ENCODE measurements at regions not wholly inside any gene's neighbourhood (a gene's known extent, or its start where the extent isn't known, plus 50 kb on each side); places are given as distances from the start of the nearest gene placed in this dataset.

GRCh38 chr2:215787025-215787424 is 226.3 kb downstream of the MREG start (continued):
- TF ChIP-seq USF2 (CRISPR knock-in tag; IDR thresholded peaks at IDR 0.05) (no peak), OVOL2 (CRISPR knock-in tag; IDR thresholded peaks at IDR 0.05; ENCODE audit: borderline replicate concordance) (no peak), NFATC4 (CRISPR knock-in tag; IDR thresholded peaks at IDR 0.05) (no peak), PRDM15 (CRISPR knock-in tag; IDR thresholded peaks at IDR 0.05) (no peak), ZNF671 (CRISPR knock-in tag; IDR thresholded peaks at IDR 0.05) (no peak), PREB (CRISPR knock-in tag; IDR thresholded peaks at IDR 0.05; ENCODE audit: borderline replicate concordance) (no peak), ZNF281 (CRISPR knock-in tag; IDR thresholded peaks at IDR 0.05) (no peak)

- CTCF ChIA-PET = interaction anchor here (0.7 kb wide), 1 partner anchor 166 kb away, joined by 3 read pairs; no protein-coding TSS in a partner anchor
- POLR2A ChIA-PET = no interaction called here
- DNase-seq (ENCODE audit: low spot score) (no peak), ATAC-seq (no peak)
- H3K4me3 Mint-ChIP-seq = no peak overlapping the region
- H3K4me1 Mint-ChIP-seq = peaks cover 26% of the 10 kb centered on the region
- H3K9me3 Mint-ChIP-seq = peaks cover 8% of the 10 kb centered on the region; the same call in 1 of the 2 replicates
- H3K36me3 Mint-ChIP-seq = 0 out of 2 replicates have a peak, but pooled peaks cover 5% of the 10 kb centered on the region
- no peaks in the 10 kb centered on the region for H3K27me3 Mint-ChIP-seq (ENCODE audit: low read depth)
- H3K27ac Mint-ChIP-seq = no peak overlapping the region
- TF ChIP-seq TP53 (CRISPR knock-in tag; IDR thresholded peaks at IDR 0.05) (no peak), ZNF423 (CRISPR knock-in tag; IDR thresholded peaks at IDR 0.05) (no peak), ZNF138 (CRISPR knock-in tag; conservative IDR thresholded peaks at IDR 0.05) (no peak), MLX (CRISPR knock-in tag; IDR thresholded peaks at IDR 0.05) (no peak), RORB (CRISPR knock-in tag; IDR thresholded peaks at IDR 0.05) (no peak), PRRX2 (CRISPR knock-in tag; IDR thresholded peaks at IDR 0.05) (no peak), E2F5 (CRISPR knock-in tag; IDR thresholded peaks at IDR 0.05) (no peak), FOXP4 (CRISPR knock-in tag; IDR thresholded peaks at IDR 0.05) (no peak), AR (CRISPR knock-in tag; IDR thresholded peaks at IDR 0.05) (no peak), ARID4B (CRISPR knock-in tag; IDR thresholded peaks at IDR 0.05; ENCODE audit: borderline replicate concordance) (no peak)
These were observed 229.0 kb downstream of the MREG start for GRCh38 chr2:215784371-215784783.
